ENCODE measurements at regions not wholly inside any gene's neighbourhood (a gene's known extent, or its start where the extent isn't known, plus 50 kb on each side); places are given as distances from the start of the nearest gene placed in this dataset.

DNA sequence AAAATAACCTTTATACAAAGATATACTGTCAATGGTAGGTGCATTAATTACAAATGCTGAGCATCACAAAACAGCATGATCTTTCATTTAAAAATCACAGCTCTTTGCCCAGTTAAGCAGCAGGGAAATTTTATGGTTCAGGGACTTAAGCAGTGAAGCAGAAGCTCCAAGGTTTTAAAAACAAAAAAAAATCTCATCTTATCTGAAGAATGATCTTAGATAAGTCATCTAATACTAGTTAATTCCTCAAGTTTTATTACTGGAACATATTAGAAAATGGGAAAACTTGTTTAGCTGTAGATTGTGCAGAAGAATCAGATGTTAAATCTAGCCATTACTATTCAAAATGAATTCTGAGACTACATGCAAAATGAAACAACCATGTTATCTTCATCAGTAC lies 289.9 kb downstream of the GASK1B start:
- H3K36me3 Mint-ChIP-seq, result no peaks in the 10 kb centered on the region
- H3K9me3 Mint-ChIP-seq, result no peaks in the 10 kb centered on the region
- no peaks in the 10 kb centered on the region for H3K4me1 Mint-ChIP-seq (ENCODE audit: unreplicated experiment)
- TF ChIP-seq, protein P1, sequence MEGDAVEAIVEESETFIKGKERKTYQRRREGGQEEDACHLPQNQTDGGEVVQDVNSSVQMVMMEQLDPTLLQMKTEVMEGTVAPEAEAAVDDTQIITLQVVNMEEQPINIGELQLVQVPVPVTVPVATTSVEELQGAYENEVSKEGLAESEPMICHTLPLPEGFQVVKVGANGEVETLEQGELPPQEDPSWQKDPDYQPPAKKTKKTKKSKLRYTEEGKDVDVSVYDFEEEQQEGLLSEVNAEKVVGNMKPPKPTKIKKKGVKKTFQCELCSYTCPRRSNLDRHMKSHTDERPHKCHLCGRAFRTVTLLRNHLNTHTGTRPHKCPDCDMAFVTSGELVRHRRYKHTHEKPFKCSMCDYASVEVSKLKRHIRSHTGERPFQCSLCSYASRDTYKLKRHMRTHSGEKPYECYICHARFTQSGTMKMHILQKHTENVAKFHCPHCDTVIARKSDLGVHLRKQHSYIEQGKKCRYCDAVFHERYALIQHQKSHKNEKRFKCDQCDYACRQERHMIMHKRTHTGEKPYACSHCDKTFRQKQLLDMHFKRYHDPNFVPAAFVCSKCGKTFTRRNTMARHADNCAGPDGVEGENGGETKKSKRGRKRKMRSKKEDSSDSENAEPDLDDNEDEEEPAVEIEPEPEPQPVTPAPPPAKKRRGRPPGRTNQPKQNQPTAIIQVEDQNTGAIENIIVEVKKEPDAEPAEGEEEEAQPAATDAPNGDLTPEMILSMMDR (conservative IDR thresholded peaks at IDR 0.05), result no peak
- peaks cover 4% of the 10 kb centered on the region for H3K27me3 Mint-ChIP-seq
- no peak overlapping the region for H3K27ac Mint-ChIP-seq
- DNase-seq (ENCODE audit: extremely low spot score, unreplicated experiment), result no peak
- no peak overlapping the region for H3K4me3 Mint-ChIP-seq

DNA sequence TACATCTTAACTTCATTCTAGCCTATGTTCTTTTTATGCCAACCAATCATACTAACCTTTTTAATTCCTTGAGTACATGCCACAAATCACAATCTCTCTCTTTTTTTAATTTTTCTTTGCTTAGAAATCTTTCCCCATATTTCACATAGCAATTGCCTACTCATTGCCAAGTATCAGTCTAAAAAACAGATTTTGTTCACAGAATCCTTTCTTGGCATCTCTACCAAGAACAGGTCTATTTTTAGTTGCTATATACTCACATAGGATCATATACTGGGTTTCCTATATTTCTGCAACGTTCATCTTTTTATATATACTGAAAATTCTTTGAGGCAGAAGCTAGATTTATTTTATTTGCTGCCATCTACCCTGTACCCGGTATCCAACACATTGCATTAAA lies 292.1 kb downstream of the GASK1B start:
- TF ChIP-seq, protein P1 (conservative IDR thresholded peaks at IDR 0.05), result no peak
- Mint-ChIP-seq H3K27me3 (peaks cover 4% of the 10 kb centered on the region), H3K36me3 (no peaks in the 10 kb centered on the region), H3K27ac (no peak overlapping the region), H3K4me3 (no peak overlapping the region), H3K9me3 (peaks cover 4% of the 10 kb centered on the region), H3K4me1 (ENCODE audit: unreplicated experiment) (no peaks in the 10 kb centered on the region)
- DNase-seq (ENCODE audit: extremely low spot score, unreplicated experiment), result no peak

DNA sequence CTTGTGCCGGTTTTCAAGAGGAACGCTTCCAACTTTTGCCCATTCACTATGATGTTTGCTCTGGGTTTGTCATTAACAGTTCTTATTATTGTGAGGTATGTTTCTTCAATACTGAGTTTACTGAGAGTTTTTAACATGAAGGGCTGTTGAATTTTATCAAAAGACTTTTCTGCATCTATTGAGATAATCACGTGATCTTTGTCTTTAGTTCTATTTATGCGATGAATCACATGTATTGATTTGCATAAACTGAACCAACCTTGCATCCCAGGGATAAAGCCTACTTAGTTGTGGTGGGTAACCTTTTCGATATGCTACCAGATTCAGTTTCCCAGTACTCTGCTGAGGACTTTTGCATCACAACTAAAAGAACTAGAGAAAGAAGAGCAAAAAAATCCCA lies 318.0 kb downstream of the GASK1B start:
- DNase-seq (ENCODE audit: extremely low spot score, unreplicated experiment), result no peak
- Mint-ChIP-seq H3K4me3 (no peak overlapping the region), H3K27ac (no peak overlapping the region), H3K4me1 (ENCODE audit: unreplicated experiment) (no peaks in the 10 kb centered on the region), H3K27me3 (no peaks in the 10 kb centered on the region), H3K36me3 (no peaks in the 10 kb centered on the region), H3K9me3 (no peaks in the 10 kb centered on the region)
- TF ChIP-seq, protein P1 (conservative IDR thresholded peaks at IDR 0.05), result no peak

DNA sequence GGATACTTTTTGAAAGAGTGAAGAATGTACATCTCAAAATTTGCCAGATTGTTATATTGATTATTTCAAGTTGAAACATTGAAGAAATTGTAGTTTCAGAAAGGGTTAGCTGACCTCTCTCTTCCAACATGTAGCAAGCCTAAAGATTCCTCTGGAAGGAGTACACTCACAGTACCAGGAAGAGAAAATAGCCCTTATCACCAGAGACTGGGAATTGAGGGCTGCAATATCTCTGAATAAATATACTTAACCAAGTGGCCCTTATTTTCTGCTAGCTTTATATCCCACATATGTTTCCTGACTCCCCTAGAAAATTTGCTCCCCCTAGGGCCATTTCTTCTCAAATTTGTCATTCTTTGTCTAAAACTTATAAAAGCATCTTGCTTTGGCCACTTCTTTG lies 332.2 kb downstream of the GASK1B start:
- no peak overlapping the region for H3K4me3 Mint-ChIP-seq
- peaks cover 22% of the 10 kb centered on the region for H3K4me1 Mint-ChIP-seq (ENCODE audit: unreplicated experiment)
- DNase-seq (ENCODE audit: extremely low spot score, unreplicated experiment), result no peak
- H3K9me3 Mint-ChIP-seq, result no peaks in the 10 kb centered on the region
- no peaks in the 10 kb centered on the region for H3K27me3 Mint-ChIP-seq
- TF ChIP-seq, protein P1 (conservative IDR thresholded peaks at IDR 0.05), result no peak
- no peak overlapping the region for H3K27ac Mint-ChIP-seq
- no peaks in the 10 kb centered on the region for H3K36me3 Mint-ChIP-seq

DNA sequence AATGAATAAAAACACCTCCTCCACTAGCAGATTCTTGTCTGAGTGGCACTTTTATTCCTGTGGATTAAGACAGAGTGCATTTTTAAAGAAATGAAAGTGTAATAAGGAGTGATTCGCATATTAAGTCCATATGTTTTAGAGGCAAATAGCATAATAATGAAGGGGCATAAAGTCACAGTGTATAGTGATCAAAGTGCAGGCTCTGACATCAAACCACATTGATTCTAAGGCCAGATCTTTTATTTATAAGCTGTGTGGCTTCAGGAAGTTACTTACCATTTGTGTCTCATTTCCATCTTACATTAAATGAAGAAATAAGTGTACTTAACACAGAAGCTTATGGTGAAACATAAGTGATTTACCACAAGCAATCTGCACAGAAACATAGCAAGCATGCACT lies 332.8 kb downstream of the GASK1B start:
- Mint-ChIP-seq H3K36me3 (no peaks in the 10 kb centered on the region), H3K27me3 (no peaks in the 10 kb centered on the region), H3K4me1 (ENCODE audit: unreplicated experiment) (peaks cover 22% of the 10 kb centered on the region), H3K27ac (no peak overlapping the region), H3K9me3 (no peaks in the 10 kb centered on the region), H3K4me3 (no peak overlapping the region)
- no peak for DNase-seq (ENCODE audit: extremely low spot score, unreplicated experiment)
- TF ChIP-seq, protein P1 (conservative IDR thresholded peaks at IDR 0.05), result no peak

DNA sequence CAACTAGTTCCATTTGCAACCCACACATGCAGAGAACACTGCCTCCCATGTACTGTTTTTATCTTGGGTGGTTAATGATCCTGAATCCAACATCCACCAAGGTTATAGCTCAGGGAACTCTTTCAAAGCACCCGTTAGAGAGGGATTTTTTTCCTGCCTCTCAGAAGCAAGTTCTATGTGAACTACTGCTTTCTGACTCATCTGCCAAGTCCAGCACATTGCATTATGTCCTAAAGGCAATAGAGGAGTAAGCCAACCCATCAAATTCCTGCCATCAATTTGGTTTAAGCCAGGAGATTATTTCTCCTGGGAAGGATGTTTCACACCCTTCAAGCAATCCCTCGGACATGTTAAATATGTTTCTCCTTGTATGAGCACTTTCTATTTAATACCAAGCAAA lies 334.5 kb downstream of the GASK1B start:
- no peaks in the 10 kb centered on the region for H3K36me3 Mint-ChIP-seq
- TF ChIP-seq, protein P1 (conservative IDR thresholded peaks at IDR 0.05), result no peak
- H3K27me3 Mint-ChIP-seq, result no peaks in the 10 kb centered on the region
- H3K27ac Mint-ChIP-seq, result no peak overlapping the region
- H3K4me3 Mint-ChIP-seq, result no peak overlapping the region
- peaks cover 22% of the 10 kb centered on the region for H3K4me1 Mint-ChIP-seq (ENCODE audit: unreplicated experiment)
- no peak for DNase-seq (ENCODE audit: extremely low spot score, unreplicated experiment)
- H3K9me3 Mint-ChIP-seq, result no peaks in the 10 kb centered on the region
